Left ventricle myocardium inferior (tissue), 1 donor: ENCODE measurements at regions not wholly inside any gene's neighbourhood (a gene's known extent, or its start where the extent isn't known, plus 50 kb on each side); places are given as distances from the start of the nearest gene placed in this dataset.
A peak's percentile ranks its signal among the peaks of the same experiment; 100 is the strongest.

ENCODE experiments used
- DNase-seq: peaks from one replicate; pipeline ENCODE4 v3.0.0-alpha.2; 2020
- H3K27ac ChIP-seq: fragments of 200-600 bp; replicated peaks from 2 replicates; pipeline ENCODE4 v1.8.0; 2021
- H3K27me3 ChIP-seq: fragments of 200-600 bp; 2 replicates; pipeline ENCODE4 v1.8.0; 2021; ENCODE audit warnings: low read depth
- H3K36me3 ChIP-seq: fragments of 200-600 bp; 2 replicates; pipeline ENCODE4 v1.8.0; 2021
- H3K4me1 ChIP-seq: fragments of 200-600 bp; 2 replicates; pipeline ENCODE4 v1.8.0; 2021
- H3K4me3 ChIP-seq: fragments of 200-600 bp; 2 replicates; pipeline ENCODE4 v1.8.0; 2021; ENCODE audit warnings: mild to moderate bottlenecking, moderate library complexity
- H3K9me3 ChIP-seq: fragments of 200-600 bp; replicated peaks from 2 replicates; pipeline ENCODE4 v1.8.0; 2021
- intact Hi-C: fragments of 100-400 bp; cut with micrococcal nuclease; formaldehyde crosslinking; loops from one replicate; pipeline ENCODE4 v1.11.0; 2022
- TF ChIP-seq, protein P1 (sequence below): fragments of 200-600 bp; IDR thresholded peaks from 2 replicates; pipeline ENCODE4 v1.8.0; 2021; ENCODE audit warnings: antibody characterized with exemption, mild to moderate bottlenecking, borderline replicate concordance
- donor health status: DM: no; HTN: yes; CAD: no; lungs with severe emphysema.

DNA sequence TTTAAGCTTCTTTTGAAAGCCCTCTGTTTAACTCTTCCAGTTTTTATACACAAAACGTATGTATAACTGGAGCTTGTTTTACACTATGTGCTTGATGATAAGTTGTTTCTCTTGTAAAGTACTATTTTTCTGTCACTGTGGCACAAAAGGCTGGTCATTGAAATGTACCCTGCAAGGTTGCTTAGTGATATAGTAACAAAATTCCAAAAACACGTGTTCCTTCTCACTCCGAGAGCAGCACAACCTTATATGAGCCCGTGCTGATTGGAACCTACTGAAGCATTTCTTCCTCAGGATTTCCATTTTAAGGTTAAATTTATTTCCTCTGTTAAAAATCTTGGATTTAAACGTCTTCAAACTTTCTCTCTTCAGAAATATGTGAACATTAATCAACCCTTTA, 772.9 kb upstream of the TENM3 start:
- DNase-seq, result no peak
- Histone ChIP-seq H3K36me3 (no peaks in the 10 kb centered on the region), H3K27ac (no peak overlapping the region), H3K4me1 (no peaks in the 10 kb centered on the region), H3K9me3 (no peaks in the 10 kb centered on the region), H3K4me3 (no peak overlapping the region), H3K27me3 (peaks cover 6% of the 10 kb centered on the region)
- TF ChIP-seq, protein P1, sequence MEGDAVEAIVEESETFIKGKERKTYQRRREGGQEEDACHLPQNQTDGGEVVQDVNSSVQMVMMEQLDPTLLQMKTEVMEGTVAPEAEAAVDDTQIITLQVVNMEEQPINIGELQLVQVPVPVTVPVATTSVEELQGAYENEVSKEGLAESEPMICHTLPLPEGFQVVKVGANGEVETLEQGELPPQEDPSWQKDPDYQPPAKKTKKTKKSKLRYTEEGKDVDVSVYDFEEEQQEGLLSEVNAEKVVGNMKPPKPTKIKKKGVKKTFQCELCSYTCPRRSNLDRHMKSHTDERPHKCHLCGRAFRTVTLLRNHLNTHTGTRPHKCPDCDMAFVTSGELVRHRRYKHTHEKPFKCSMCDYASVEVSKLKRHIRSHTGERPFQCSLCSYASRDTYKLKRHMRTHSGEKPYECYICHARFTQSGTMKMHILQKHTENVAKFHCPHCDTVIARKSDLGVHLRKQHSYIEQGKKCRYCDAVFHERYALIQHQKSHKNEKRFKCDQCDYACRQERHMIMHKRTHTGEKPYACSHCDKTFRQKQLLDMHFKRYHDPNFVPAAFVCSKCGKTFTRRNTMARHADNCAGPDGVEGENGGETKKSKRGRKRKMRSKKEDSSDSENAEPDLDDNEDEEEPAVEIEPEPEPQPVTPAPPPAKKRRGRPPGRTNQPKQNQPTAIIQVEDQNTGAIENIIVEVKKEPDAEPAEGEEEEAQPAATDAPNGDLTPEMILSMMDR, result no peak
- intact Hi-C loops, result no loop called here

DNA sequence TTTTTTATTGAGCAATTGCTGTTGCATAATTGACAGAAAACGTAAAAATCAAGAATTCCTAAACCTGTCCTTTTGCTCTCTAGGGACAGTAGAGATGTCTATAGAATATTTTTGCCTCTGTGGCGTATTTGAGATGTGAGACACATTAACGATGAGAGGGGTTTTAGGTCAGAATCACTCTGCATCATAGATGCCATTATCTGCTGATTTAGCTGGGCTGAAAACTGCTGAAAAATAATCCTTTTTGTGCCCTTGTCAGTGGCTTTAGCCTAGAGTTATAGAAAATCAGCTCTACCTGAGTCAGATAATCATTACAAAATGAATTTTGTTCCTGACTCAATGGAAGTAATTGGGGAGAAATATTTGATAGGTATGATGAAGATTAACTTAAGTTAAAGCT, 767.8 kb upstream of the TENM3 start:
- Histone ChIP-seq H3K27ac (no peak overlapping the region), H3K4me3 (peak overlapping the region; percentile 45), H3K36me3 (no peaks in the 10 kb centered on the region), H3K27me3 (peaks cover 6% of the 10 kb centered on the region), H3K9me3 (no peaks in the 10 kb centered on the region), H3K4me1 (no peaks in the 10 kb centered on the region)
- intact Hi-C loops, result no loop called here
- TF ChIP-seq, protein P1, result no peak
- no peak for DNase-seq

DNA sequence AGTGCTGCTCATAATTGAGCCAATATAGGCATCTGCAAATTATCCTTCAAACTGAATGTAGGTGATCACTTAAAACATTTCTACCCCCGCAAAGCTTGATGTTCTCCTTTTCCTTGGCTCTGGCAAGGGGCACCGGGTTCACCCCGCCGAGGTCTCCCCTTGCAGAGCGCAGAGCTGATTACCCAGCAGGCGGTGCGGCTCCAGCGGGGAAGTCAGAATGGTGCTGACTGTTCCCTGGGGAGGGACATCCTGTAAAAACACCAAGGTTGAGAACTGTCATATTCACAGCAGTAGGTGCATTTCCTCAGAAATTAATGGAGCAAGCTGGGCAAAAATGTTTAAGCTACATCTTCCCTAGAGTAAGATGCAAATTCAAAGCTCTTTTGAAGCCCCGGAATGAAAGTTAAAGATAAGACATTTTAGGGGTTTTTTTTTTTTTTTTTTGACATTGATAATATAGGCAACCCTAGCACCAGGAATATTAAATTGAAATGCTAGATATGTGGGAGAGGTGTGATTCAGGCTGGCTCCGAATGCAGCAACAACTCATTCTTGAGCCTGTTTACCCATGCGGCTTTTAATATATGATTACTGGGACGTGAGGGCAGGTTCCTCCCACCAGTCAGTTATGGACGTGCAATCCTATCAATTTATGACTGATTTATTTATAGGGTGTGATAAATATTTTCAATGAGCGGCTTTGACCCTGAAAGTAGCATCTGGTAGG, 767.3 kb upstream of the TENM3 start:
- peaks cover 6% of the 10 kb centered on the region for H3K27me3 ChIP-seq
- intact Hi-C loops, result no loop called here
- no peak for DNase-seq
- no peaks in the 10 kb centered on the region for H3K9me3 ChIP-seq
- TF ChIP-seq, protein P1, result no peak
- no peaks in the 10 kb centered on the region for H3K4me1 ChIP-seq
- H3K36me3 ChIP-seq, result no peaks in the 10 kb centered on the region
- no peak overlapping the region for H3K27ac ChIP-seq
- H3K4me3 ChIP-seq, result peak overlapping the region; percentile 45

DNA sequence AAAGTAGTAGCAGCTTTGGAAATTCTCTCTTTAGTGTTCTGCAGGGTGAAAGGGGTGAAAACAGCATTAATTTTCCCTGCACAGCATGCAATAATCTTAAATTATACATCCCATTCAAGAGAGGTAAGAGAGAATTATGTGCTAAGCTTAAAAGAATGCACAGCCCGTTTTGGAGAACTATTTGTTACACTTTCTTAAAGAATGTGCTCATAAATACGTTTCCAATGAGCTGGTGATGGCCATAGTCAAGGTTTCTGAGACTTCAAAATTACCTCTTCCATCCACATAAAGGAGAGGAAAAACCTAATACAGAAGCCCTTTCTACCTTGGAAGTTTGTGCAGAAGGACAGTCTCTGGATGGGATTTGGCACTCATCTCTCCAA, 766.7 kb upstream of the TENM3 start:
- Histone ChIP-seq H3K36me3 (no peaks in the 10 kb centered on the region), H3K9me3 (no peaks in the 10 kb centered on the region), H3K27ac (no peak overlapping the region), H3K4me3 (no peak overlapping the region), H3K27me3 (peaks cover 6% of the 10 kb centered on the region), H3K4me1 (no peaks in the 10 kb centered on the region)
- DNase-seq, result no peak
- intact Hi-C loops, result no loop called here
- TF ChIP-seq, protein P1, result no peak

DNA sequence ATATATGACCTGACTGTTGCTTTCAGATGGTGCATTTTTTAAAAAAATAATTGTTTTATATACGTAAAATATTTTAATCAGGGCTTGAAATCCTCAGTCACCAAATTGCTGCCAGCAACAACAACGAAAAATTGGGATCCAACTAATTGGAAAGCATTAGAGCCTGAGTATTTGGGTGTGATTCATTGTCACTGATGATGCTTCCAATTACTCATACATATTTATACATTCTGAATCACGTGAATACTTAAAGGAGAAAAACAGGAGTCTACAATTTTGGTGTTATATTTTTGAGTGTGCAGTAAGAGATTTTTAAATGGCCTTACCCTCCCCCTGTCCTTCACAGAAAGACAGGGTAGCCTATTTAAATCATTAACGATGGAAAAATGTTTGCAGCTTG, 765.6 kb upstream of the TENM3 start:
- Histone ChIP-seq H3K4me1 (no peaks in the 10 kb centered on the region), H3K9me3 (no peaks in the 10 kb centered on the region), H3K4me3 (no peak overlapping the region), H3K36me3 (no peaks in the 10 kb centered on the region), H3K27ac (no peak overlapping the region), H3K27me3 (peaks cover 6% of the 10 kb centered on the region)
- intact Hi-C loops, result no loop called here
- TF ChIP-seq, protein P1, result no peak
- DNase-seq, result no peak
